HL-60 (cell line): ENCODE measurements at regions not wholly inside any gene's neighbourhood (a gene's known extent, or its start where the extent isn't known, plus 50 kb on each side); places are given as distances from the start of the nearest gene placed in this dataset.

Experiments
- DNase-seq, 2 experiments: peaks; one replicate each; pipeline ENCODE4 v3.0.0-alpha.2; 2010 to 2020; ENCODE audit warnings: low read depth in 1 of 2, low spot score in 1 of 2
- H3K27ac ChIP-seq: fragments of 250-450 bp; sonication (Bioruptor Pico); replicated peaks from 2 replicates; pipeline ENCODE4 v1.5.1; 2020; ENCODE audit warnings: mild to moderate bottlenecking, moderate library complexity
- H3K27me3 ChIP-seq: fragments of 250-450 bp; sonication (Bioruptor Pico); 2 replicates; pipeline ENCODE4 v1.5.1; 2021; ENCODE audit warnings: mild to moderate bottlenecking, moderate library complexity; ENCODE audit not compliant: insufficient read depth, poor library complexity, severe bottlenecking
- H3K4me3 ChIP-seq: replicated peaks from 2 replicates; pipeline ENCODE4 v1.5.1; 2011; ENCODE audit warnings: mild to moderate bottlenecking, control low read depth, low read length; ENCODE audit not compliant: insufficient read depth
- CTCF ChIP-seq: IDR thresholded peaks from one replicate; pipeline ENCODE4 v1.5.1; 2011; ENCODE audit warnings: low read length, control low read depth, inconsistent platforms; ENCODE audit not compliant: insufficient read depth
- GABPA ChIP-seq: IDR thresholded peaks from 2 replicates; pipeline ENCODE4 v1.6.1; 2012; ENCODE audit warnings: low read depth
- POLR2AphosphoS5 ChIP-seq: IDR thresholded peaks from 2 replicates; pipeline ENCODE4 v1.6.1; 2012; ENCODE audit warnings: low read depth
- REST ChIP-seq: IDR thresholded peaks from 2 replicates; pipeline ENCODE4 v1.6.1; 2012; ENCODE audit warnings: low read depth; ENCODE audit not compliant: insufficient replicate concordance
- SPI1 ChIP-seq: IDR thresholded peaks from 2 replicates; pipeline ENCODE4 v1.6.1; 2012; ENCODE audit warnings: low read depth, mild to moderate bottlenecking, borderline replicate concordance

DNA sequence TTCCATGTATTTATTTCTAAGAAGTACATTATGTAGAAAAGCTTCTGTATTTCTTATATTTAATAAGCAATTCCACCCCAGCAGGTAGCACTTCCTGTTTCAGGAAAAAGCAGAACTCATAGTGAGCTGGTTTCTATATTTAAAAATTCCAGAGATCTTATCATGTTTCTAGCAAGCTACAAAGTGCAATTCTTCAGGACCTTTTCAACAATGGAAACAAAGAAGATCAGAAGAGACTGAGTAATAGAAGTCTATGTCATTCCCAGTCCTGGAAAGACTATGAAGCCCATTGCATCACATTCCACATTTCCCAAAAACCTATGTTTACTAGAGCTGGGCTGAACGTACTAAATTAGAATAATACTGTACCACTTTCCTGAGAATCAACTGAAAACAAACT is 302.6 kb upstream of the NRSN1 start:
- Histone ChIP-seq H3K27me3 (no peaks in the 10 kb centered on the region), H3K27ac (no peak overlapping the region), H3K4me3 (no peak overlapping the region)
- TF ChIP-seq CTCF, result no peak
- no peak for TF ChIP-seq GABPA
- TF ChIP-seq SPI1, result peak; percentile 82
- no peak for TF ChIP-seq POLR2AphosphoS5
- no peak for TF ChIP-seq REST
- DNase-seq, result no peak

GRCh38 chr6:23826572-23826971 is 299.4 kb upstream of the NRSN1 start:
- H3K4me3 ChIP-seq, result no peak overlapping the region
- TF ChIP-seq REST (no peak), SPI1 (no peak), POLR2AphosphoS5 (no peak), GABPA (no peak), CTCF (no peak)
- no peak overlapping the region for H3K27ac ChIP-seq
- no peaks in the 10 kb centered on the region for H3K27me3 ChIP-seq
- no peak for DNase-seq

DNA sequence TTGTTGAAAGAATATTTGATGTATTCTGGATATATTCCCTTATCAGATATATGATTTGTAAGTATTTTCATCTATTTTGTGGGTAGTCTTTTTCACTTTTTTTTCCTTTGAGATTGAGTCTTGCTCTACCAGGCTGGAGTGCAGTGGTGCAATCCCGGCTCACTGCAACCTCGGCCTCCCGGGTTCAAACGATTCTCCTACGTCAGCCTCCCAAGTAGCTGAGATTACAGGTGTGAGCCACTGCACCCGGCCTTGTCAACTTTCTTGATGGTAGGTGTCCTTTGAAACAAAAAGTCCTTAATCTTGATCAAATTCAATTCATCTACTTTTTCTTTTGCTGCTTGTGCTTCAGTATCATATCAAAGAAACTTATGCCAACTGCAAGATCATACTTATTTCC is 297.2 kb upstream of the NRSN1 start:
- Histone ChIP-seq H3K27ac (no peak overlapping the region), H3K27me3 (no peaks in the 10 kb centered on the region), H3K4me3 (no peak overlapping the region)
- DNase-seq, result no peak
- no peak for TF ChIP-seq REST

GRCh38 chr6:23841116-23841515 is 284.9 kb upstream of the NRSN1 start:
- no peak for TF ChIP-seq CTCF
- no peak for TF ChIP-seq GABPA
- no peak for TF ChIP-seq REST
- Histone ChIP-seq H3K4me3 (no peak overlapping the region), H3K27me3 (no peaks in the 10 kb centered on the region), H3K27ac (no peak overlapping the region)
- no peak for DNase-seq
